Endometrial microvascular endothelial cells (primary cell): ENCODE measurements at regions not wholly inside any gene's neighbourhood (a gene's known extent, or its start where the extent isn't known, plus 50 kb on each side); places are given as distances from the start of the nearest gene placed in this dataset.
"Not testable (repeated sequence)": the region's sequence is repeated elsewhere in the genome, so short reads cannot be mapped to it uniquely, and the experiment has no call there.

ENCODE experiments used
- in situ Hi-C: cut with HindIII; loops from 2 replicates; pipeline ENCODE4 v1.10.0; 2017; ENCODE audit warnings: low sequenced_read_pairs, low pct_unique_long_range_greater_than_20kb; ENCODE audit errors: inconsistent ontology term

- in situ Hi-C loops, result no loop called here
Observed at GRCh38 chr13:50724913-50725312, 118.6 kb downstream of the DLEU7 start.

DNA sequence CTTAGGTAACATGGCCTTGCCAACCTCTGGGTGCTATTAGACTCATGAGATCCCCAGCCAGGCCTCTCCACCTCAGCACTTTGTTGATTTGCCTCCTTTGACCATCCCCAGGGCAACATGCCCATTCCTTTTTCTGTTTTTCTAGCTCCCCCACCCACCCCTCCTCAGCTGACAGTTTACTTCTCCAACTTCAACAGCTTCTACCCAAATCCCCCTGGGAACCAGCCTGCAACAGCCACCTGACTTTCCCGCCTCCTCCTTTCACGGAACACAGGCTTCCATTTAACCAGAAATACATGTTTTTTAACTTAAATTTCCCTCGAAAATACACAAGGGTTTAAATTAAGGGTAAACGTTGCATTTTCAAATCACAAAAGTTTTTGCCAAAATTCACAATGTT is 117.3 kb downstream of the DLEU7 start:
- in situ Hi-C loops, result no loop called here

GRCh38 chr13:50729177-50729576 is 114.3 kb downstream of the DLEU7 start:
- in situ Hi-C loops, result no loop called here

GRCh38 chr13:50730496-50731351 is 112.8 kb downstream of the DLEU7 start:
- in situ Hi-C loops, result no loop called here

GRCh38 chr13:50731400-50731799 is 112.1 kb downstream of the DLEU7 start:
- in situ Hi-C loops, result no loop called here

GRCh38 chr13:50732712-50733111 is 110.8 kb downstream of the DLEU7 start:
- in situ Hi-C loops, result no loop called here

DNA sequence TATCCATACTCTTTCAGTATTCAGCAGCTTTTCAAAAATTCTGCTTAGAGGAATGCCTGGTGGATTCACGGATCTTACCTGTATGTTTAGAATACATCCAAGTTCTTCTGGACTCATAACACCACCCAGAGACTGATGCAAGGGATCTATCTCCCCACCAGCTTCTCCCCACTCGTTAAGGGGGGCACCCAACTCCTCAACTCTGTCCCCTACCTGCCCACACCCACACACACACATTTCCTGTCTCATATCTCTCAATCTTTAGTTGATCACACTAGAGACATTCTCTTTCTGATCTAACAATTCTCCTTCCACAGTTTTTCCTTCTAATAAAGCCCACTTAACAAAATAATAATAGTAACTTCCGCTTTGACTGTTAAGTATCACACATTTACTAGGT is 110.1 kb downstream of the DLEU7 start:
- in situ Hi-C loops, result no loop called here

- in situ Hi-C loops, result no loop called here
Observed at GRCh38 chr13:50735071-50735470, 108.4 kb downstream of the DLEU7 start.

DNA sequence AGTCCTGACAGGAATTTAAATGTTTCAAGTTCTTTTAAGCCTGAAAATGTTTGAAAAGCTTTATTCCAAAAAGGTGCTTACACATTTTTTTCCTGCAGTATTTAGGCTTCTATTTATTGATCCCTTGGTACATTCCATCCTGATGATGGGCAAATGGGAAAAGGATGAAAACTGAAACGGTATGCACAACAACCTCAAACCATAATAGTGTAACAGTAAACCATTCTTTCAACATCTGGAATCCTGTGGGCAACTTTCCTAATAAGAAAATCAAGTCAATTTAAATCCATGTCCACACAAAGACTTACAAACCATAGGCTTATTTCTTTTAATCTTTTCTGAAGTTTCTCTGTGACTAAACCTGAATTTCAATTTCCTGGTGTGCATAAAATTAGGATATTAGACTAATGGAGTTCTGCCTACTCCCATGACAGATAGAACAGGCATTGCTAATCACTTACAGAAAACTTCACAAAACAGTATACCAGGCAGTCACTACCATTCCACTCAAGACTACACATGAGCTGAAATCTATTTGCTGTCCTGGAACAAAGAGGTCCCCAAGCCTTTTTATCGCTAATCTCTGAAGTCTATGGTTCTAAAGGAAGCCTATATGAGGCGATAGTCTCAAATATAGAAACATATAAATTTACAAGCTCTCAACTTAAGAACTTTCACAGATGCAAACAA is 103.3 kb downstream of the DLEU7 start:
- in situ Hi-C loops, result no loop called here

- in situ Hi-C loops, result no loop called here
Observed at GRCh38 chr13:50742353-50742752, 101.1 kb downstream of the DLEU7 start.

DNA sequence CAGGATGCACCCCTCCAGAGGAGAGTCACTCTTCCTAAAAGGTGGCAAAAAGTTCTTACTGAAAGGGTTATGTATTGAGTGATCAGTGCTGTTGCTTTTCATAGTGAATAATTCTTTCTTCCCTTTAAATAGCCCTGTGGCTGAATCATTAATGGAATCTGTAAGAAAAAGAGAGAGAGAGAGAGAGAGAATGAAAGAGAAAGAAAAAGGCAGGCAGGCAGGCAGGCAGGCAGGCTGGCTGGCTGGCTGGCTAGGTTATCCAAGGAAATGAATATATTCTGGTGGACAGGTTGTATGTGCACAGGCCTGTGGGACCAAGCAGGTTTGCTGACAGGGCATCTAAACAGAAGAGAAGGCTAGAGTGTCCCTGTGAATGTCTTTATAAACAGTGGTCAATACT is 100.5 kb downstream of the DLEU7 start:
- in situ Hi-C loops, result no loop called here

- in situ Hi-C loops, result no loop called here
Observed at GRCh38 chr13:50744116-50744660, 99.3 kb downstream of the DLEU7 start.

DNA sequence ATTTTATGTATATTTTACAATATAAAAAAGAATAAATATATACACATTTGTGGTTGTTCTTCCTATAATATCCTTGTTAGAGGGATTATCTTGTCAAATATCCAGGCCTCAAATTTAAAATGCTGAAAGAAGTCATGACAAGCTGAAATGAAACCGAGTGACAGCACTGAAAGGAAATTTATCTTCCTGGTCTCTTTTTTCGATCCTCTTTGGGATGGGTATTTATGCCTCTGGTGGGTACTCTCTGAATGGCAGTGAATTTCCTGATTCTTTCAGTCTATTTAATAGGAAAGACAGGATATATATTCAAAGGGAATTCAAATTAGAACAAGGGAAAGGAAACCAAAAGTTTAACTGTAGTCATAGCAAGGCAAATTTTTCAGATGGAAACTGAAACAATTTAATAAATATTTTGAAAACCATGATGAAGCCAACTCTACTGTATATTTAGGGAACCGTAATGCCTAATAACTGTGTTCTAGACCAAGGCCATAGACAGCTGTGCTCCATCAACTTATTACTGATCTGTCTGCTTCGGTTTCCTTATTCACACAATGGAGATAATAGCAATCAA is 97.9 kb downstream of the DLEU7 start:
- in situ Hi-C loops, result no loop called here

GRCh38 chr13:50747737-50748350 is 95.6 kb downstream of the DLEU7 start:
- in situ Hi-C loops, result no loop called here

GRCh38 chr13:50753221-50753620 is 90.3 kb downstream of the DLEU7 start:
- in situ Hi-C loops, result not testable (repeated sequence)

- in situ Hi-C loops, result not testable (repeated sequence)
Observed at GRCh38 chr13:50755862-50756685, 87.4 kb downstream of the DLEU7 start.

DNA sequence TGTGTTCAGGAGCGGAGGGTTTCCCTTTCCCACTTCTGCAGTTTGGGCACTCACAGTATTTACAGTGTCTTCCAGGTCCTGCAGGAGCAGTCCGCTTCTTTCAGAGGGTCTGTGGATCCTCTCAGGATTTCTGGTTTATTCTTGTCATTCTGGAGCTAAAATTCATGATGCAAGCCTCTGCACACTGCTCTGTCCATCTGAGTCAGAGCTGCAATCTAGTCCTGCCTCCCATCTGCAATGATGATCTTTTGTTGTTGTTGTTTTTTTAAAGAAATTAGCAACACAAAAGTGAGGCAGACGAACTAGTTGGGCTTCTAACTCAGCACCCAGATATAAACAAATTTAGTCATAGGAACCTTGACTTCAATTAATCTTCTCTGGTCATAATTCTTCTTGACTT is 86.5 kb downstream of the DLEU7 start:
- in situ Hi-C loops, result no loop called here

GRCh38 chr13:50758796-50759195 is 84.7 kb downstream of the DLEU7 start:
- in situ Hi-C loops, result no loop called here

DNA sequence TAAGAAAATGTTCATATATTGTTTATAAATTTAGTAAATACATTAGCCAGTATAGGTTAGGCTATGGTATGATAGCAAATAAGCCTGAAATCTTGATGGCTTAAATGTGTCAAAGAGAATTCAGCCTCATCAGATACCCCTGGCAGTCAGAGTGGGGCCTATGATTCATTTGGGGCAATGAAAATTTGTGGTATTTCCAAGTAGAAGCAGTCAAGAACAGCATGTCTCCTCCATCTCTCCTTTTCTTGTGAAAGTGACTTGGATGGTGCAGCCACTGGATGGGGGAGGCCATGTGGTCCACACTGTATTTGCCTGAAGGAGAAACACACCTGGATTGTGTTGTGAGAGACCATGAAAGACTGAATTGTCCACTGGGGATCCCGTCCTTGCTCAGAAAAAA is 82.7 kb downstream of the DLEU7 start:
- in situ Hi-C loops, result no loop called here
